ENCODE measurements at regions not wholly inside any gene's neighbourhood (a gene's known extent, or its start where the extent isn't known, plus 50 kb on each side); places are given as distances from the start of the nearest gene placed in this dataset.

DNA sequence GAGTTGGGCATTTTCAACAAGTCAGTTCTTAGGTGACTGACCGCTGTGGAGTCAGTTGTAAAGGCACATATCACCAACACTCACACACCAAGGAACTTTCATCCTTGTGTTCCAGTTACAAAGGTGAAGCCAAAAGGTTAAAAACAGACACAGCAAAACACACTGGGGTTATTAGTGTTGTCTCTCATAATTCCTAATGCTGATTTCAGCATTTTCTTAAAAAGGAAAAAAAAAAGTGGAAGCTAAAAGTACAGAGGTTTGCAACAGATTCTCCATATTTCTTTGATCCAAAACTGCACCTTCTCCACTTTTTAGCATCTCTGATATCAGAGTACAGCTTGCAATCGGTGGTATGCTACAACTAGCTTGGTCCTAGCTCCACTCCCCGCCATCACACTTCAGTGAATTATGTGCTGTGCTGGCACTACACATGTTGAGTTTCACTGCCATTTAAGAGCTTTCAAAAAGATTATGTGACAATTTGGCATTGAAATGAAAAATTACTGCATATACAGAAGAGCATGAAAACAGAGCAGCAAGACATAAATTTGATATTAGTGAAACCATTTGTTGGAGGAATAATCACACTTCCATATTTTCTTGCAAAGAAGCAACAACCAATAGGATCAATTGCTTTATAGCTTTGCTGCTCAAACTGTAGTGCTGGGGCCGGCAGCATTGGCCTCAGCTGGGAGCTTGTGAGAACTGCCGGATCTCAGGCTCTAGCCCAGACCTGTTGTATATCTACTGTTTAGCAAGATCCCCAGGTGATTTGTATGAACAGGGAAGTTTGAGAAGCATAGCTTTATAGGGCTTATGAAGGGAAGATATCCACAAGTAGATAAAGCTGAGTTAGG is 62.3 kb upstream of the DAPL1 start:
- no peak for DNase-seq

DNA sequence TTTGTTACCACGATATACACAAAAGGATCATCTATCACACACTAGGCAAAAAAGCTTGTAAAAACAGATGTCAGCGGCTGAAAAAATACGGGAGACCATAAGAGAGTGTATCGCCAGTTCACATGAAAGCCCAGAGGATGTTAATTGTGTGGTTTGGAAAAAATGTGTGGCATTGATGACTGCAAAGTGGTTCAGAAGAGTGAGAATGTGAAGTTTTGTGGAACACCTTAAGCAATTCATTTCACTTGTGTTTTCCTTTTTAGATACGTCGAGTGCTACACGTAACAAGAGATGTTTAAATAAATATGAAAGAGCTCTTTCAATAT is 61.7 kb upstream of the DAPL1 start:
- DNase-seq, result no peak

DNA sequence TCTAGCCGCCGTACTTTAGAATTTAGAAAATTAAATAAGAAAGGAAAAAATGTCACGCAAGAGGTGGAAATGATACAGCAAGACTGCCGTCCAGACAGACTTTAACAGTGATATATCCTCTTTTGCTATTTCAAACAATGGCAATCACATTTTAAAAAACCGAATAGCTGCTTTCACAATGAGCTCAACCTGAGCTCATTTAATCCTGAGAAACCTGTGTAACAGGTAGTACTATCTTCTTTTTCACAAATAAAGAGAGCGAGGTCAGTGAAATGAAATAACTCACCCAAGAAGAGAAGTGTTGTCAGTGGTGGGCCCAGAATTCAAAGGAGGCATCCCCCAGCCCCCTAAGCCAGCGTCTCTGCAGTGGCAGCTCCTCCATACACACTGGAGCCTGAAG is 60.7 kb upstream of the DAPL1 start:
- DNase-seq, result no peak

DNA sequence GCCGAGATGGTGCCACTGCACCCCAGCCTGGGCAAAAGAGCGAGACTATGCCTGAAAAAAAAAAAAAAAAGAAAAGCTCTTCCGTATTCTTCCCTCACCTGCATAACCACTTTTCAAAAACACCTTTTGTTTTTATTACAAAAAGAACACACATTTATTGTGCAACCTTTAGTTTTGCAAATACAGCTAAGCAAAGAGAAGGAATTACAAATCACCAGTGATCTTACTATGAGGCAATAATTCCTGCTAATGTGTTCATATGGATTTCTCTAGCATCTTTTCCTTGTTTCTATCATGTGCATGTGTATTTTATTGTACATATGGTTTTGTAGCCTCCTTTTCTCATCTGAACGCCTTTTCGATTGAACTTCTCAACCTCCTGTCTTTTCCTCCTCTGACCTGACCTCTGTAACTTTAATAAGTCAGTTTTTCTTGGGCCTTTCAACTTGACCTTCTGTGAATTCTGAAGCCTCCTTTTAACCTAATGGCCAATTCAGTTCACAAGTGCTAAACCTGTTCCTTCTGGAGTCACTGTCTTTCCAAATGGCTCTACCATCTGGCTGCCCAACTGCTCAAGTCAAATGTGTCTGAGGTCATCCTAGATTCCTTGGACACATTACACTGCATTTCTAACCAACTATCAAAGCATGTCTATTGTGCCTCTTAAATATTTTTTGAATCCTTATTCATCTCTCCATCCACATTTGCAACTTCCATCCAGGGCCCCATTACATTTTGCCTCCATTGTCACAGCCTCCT is 59.1 kb upstream of the DAPL1 start:
- no peak for DNase-seq

DNA sequence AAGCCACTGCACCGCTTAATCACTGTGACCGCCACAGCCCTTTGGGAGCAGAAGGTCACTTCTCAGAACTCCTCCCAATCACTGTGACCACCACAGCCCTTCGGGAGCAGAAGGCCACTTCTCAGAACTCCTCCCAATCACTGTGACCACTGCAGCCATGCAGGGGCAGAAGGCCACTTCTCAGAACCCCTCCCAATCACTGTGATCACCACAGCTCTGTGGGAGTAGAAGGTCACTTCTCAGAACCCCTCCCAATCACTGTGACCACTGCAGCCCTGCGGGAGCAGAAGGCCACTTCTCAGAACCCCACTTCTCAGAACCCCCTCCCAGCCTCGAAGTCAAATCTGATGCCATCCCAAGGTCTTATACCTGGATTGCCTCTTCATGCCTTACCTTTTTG is 56.8 kb upstream of the DAPL1 start:
- no peak for DNase-seq

DNA sequence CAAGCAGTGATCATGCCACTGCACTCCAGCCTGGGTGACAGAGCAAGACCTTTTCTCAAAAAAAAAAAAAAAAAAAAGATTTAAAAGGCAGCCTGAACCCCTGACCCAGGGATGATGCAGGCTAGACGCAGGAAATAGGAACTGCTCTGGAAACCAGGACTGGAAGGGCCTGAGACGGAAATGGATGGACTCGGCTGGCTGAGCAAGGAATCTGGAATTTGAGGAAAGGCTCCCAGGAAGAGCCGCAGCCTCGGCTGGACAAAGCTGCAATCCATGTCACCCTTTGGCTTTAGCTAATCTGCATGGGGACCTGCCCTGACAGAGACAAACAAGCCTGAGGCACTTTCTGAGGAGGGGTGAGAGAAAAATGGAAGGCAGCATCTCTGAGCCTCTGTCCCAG is 55.0 kb upstream of the DAPL1 start:
- DNase-seq, result no peak

DNA sequence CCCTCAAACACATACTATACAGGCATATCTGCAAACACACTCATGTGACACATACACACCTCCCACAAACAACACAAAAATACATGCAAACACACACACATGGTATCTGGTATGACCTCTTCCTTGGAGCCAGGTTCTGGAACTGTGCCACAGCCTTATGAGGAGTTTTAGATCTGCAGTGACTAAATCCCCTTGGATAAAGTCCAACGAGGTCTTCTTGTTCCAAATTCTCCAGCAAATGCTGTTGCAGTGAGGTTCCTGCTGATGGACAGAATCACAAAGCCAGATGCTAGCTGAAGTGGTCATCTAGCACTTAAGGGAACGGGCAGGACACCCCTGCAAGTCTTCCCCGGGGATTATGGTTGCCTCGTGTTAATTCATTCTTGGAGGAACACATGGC is 54.5 kb upstream of the DAPL1 start:
- DNase-seq, result no peak

DNA sequence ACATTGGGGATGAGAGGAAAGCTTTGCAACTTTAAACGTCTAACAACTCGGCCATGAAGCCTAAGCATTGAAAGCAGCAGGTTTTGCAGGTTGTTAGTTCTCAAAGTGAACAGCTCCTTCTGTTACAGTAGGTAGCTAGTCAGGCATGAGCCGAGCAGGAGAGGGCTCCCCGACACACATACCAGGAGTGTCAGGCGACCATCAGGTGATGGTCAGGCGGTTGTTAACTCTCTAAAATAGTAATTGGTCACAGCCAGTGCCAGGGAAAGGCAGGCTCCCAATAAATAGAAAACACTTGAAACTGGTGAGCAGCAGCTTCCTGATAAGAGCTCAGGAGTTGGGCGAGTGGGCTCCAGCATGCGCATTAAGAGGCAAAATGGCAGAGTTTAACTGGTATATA is 53.5 kb upstream of the DAPL1 start:
- no peak for DNase-seq

DNA sequence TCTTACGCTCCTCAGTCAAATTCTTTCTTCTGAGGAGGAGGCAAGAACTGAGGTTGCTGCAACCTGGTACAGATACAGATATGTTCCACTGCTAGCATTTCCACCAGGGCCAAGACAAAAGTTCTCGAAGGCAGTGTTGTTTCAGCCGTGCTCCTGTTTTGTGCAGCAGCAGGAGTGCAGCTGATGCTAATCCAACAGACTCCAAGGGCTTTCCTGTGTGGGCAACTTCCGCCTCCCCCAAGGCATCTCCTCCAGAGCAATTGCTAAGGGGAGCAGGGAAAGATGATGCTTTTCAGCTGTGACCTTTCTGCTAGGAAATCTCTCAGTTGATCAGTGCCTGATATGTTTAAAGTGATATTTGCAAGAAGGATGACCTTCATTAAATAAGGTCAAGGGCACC is 52.6 kb upstream of the DAPL1 start:
- no peak for DNase-seq

DNA sequence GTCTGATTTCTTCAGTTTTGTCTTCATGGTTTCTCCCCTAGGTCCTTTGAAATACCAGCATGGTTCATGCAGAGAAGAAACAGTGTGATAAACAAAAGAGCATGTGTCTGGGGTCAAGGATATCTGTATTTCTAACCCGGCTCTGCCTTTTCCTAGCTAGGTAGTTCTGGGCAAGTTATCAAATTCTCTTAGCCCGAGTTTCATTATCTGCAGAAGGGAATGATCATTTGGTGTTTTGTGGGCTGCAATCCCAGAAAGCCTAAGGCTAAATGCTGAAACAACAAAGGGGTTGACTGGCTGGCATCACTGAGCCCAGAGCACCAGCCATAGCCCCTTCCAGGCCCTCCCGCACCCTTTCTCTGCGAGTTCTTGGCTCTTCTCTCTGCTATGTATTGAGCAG is 51.7 kb upstream of the DAPL1 start:
- no peak for DNase-seq

DNA sequence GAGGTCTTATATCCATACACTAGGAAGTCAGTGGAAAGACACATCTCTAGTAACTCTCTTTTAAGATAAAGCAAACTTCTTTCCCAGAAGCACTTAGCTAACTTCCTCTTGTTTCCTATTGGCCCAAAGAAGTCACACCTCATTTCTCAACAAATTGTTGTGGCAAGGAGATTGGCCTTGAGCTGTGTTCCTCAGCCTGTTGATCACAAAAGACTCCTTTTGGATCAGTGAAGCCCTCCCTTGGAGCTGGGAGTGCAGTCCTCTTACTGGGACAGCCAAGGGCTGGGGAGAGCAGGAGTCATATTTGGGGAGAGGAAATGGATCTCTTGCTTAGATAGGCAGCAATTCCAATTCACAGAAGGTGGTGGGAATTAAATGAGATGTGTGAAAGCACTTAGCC is 51.2 kb upstream of the DAPL1 start:
- no peak for DNase-seq

DNA sequence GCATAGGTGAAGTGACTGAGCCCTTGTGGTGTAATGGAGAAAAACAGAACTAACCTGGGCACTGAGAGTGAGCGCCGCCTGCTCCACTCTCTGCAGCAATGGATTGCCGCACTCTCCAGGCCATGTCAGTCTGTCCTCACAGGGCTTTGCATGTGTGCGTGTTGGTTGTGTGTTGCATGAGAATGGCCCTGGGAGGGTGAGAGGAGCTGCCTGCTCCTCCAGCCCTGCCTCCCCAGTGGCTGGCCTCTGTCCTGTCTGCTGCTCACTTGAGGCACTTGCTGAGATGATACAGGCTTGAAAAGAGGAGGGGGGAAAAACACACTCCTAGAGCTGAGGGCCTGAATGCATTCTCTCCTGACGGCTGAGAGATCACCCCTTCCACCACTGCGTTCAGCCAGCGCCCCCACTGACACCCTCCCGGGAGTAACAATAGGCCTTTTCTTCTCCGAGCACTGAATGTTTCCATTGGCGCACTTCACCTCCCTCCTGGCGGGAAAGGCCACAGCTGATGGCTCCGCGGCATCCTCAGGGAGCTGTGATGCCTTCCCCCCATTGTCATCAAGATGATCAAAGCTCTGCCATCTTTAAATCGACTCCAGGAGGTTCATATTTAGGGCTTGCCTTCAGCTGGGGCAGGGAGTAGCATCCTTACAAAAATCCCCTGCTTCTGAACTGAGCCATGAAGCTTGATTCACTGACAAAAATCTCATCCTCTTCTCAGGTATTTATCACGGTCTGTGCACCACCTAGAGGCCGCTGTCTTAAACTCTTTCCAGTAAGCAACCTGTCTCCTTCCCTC is 49.9 kb upstream of the DAPL1 start:
- DNase-seq, result peak; percentile 26
